Activated CD8-positive, alpha-beta T cell treated with anti-CD3 and anti-CD28 coated beads, Interleukin-2, amount 10 ng/mL, durations not matched to agents 7 days and 5 days (primary cell): ENCODE measurements at regions not wholly inside any gene's neighbourhood (a gene's known extent, or its start where the extent isn't known, plus 50 kb on each side); places are given as distances from the start of the nearest gene placed in this dataset.

Experiments
- ATAC-seq: fragments of 150-1000 bp; cut with Tn5 transposase; one replicate; pipeline ENCODE4 v1.10.0; 2021; ENCODE audit warnings: moderate library complexity
- CTCF ChIA-PET: fragments of 350-600 bp; sonication (Branson Sonifier 250); formaldehyde crosslinking; loops from one replicate; lab custom pipeline; 2021; ENCODE audit warnings: antibody characterized with exemption; lab: Charles Lee
- POLR2A ChIA-PET: fragments of 350-600 bp; sonication (Branson Sonifier 250); formaldehyde crosslinking; loops from one replicate; lab custom pipeline; 2021; ENCODE audit warnings: antibody characterized with exemption; lab: Charles Lee
- DNase-seq: peaks from one replicate; pipeline ENCODE4 v3.0.0-alpha.2; 2020
- H3K27ac Mint-ChIP-seq: one replicate; pipeline ENCODE4 v1.8.0; 2021; ENCODE audit warnings: mild to moderate bottlenecking, mixed read lengths
- H3K27me3 Mint-ChIP-seq: one replicate; pipeline ENCODE4 v1.8.0; 2021; ENCODE audit warnings: low read depth, mixed read lengths
- H3K36me3 Mint-ChIP-seq: one replicate; pipeline ENCODE4 v1.8.0; 2021; ENCODE audit warnings: low read depth, mixed read lengths
- H3K4me1 Mint-ChIP-seq: one replicate; pipeline ENCODE4 v1.8.0; 2021; ENCODE audit warnings: low read depth, mixed read lengths
- H3K4me3 Mint-ChIP-seq: one replicate; pipeline ENCODE4 v1.8.0; 2021; ENCODE audit warnings: mild to moderate bottlenecking, mixed read lengths
- H3K9me3 Mint-ChIP-seq: one replicate; pipeline ENCODE4 v1.8.0; 2022; ENCODE audit warnings: mixed read lengths; ENCODE audit not compliant: insufficient read depth

GRCh38 chr7:21175714-21176113 is 252.2 kb upstream of the SP4 start:
- peaks cover 6% of the 10 kb centered on the region for H3K27me3 Mint-ChIP-seq
- POLR2A ChIA-PET: no interaction called here

GRCh38 chr7:21184942-21185652 is 242.8 kb upstream of the SP4 start:
- Mint-ChIP-seq H3K4me1 (no peaks in the 10 kb centered on the region), H3K27me3 (no peaks in the 10 kb centered on the region), H3K36me3 (no peaks in the 10 kb centered on the region), H3K4me3 (no peak overlapping the region), H3K27ac (no peak overlapping the region), H3K9me3 (no peaks in the 10 kb centered on the region)
- CTCF ChIA-PET: interaction anchor here (1.5 kb wide), 1 partner anchor 12 kb away, joined by 3 read pairs; no protein-coding TSS in a partner anchor
- ATAC-seq: no peak
- no peak for DNase-seq
- POLR2A ChIA-PET: no interaction called here

More at GRCh38 chr7:21175714-21176113, 252.2 kb upstream of the SP4 start:
- Mint-ChIP-seq H3K4me1 (no peaks in the 10 kb centered on the region), H3K36me3 (no peaks in the 10 kb centered on the region), H3K9me3 (no peaks in the 10 kb centered on the region), H3K4me3 (no peak overlapping the region), H3K27ac (no peak overlapping the region)
- no peak for ATAC-seq
- CTCF ChIA-PET: no interaction called here
- DNase-seq: no peak

GRCh38 chr7:21185653-21186265 is 242.1 kb upstream of the SP4 start:
- H3K27ac Mint-ChIP-seq: no peak overlapping the region
- no peaks in the 10 kb centered on the region for H3K9me3 Mint-ChIP-seq
- H3K4me1 Mint-ChIP-seq: no peaks in the 10 kb centered on the region
- no peak for DNase-seq
- no peaks in the 10 kb centered on the region for H3K36me3 Mint-ChIP-seq
- POLR2A ChIA-PET: no interaction called here
- no peaks in the 10 kb centered on the region for H3K27me3 Mint-ChIP-seq
- no peak for ATAC-seq
- H3K4me3 Mint-ChIP-seq: no peak overlapping the region
- CTCF ChIA-PET: interaction anchor here (1.5 kb wide), 1 partner anchor 13 kb away, joined by 3 read pairs; no protein-coding TSS in a partner anchor

- Mint-ChIP-seq H3K27ac (no peak overlapping the region), H3K4me3 (no peak overlapping the region), H3K27me3 (no peaks in the 10 kb centered on the region), H3K36me3 (no peaks in the 10 kb centered on the region), H3K4me1 (peaks cover 5% of the 10 kb centered on the region), H3K9me3 (no peaks in the 10 kb centered on the region)
- CTCF ChIA-PET: no interaction called here
- ATAC-seq (no peak), DNase-seq (no peak)
- POLR2A ChIA-PET: no interaction called here
Measured at GRCh38 chr7:21191321-21192073, 236.4 kb upstream of the SP4 start.

- no peak for ATAC-seq
- CTCF ChIA-PET: interaction anchor here (0.7 kb wide), 1 partner anchor 929 kb away, joined by 3 read pairs; no protein-coding TSS in a partner anchor
- H3K36me3 Mint-ChIP-seq: no peaks in the 10 kb centered on the region
- H3K9me3 Mint-ChIP-seq: no peaks in the 10 kb centered on the region
- H3K27ac Mint-ChIP-seq: no peak overlapping the region
- no peak for DNase-seq
- peaks cover 5% of the 10 kb centered on the region for H3K4me1 Mint-ChIP-seq
- POLR2A ChIA-PET: no interaction called here
- H3K4me3 Mint-ChIP-seq: no peak overlapping the region
- no peaks in the 10 kb centered on the region for H3K27me3 Mint-ChIP-seq
Measured at GRCh38 chr7:21192657-21193056, 235.2 kb upstream of the SP4 start.

- CTCF ChIA-PET: no interaction called here
- H3K36me3 Mint-ChIP-seq: no peaks in the 10 kb centered on the region
- POLR2A ChIA-PET: no interaction called here
Measured at GRCh38 chr7:21193895-21194294, 234.0 kb upstream of the SP4 start.

GRCh38 chr7:21194936-21195335 is 232.9 kb upstream of the SP4 start:
- no peaks in the 10 kb centered on the region for H3K9me3 Mint-ChIP-seq
- ChIA-PET CTCF (no interaction called here), POLR2A (no interaction called here)
- H3K4me1 Mint-ChIP-seq: peaks cover 5% of the 10 kb centered on the region
- no peak overlapping the region for H3K27ac Mint-ChIP-seq
- no peaks in the 10 kb centered on the region for H3K36me3 Mint-ChIP-seq
- ATAC-seq (no peak), DNase-seq (no peak)
- no peak overlapping the region for H3K4me3 Mint-ChIP-seq
- no peaks in the 10 kb centered on the region for H3K27me3 Mint-ChIP-seq

More at GRCh38 chr7:21193895-21194294, 234.0 kb upstream of the SP4 start:
- Mint-ChIP-seq H3K4me1 (peaks cover 5% of the 10 kb centered on the region), H3K27ac (no peak overlapping the region), H3K27me3 (no peaks in the 10 kb centered on the region), H3K4me3 (no peak overlapping the region), H3K9me3 (no peaks in the 10 kb centered on the region)
- ATAC-seq (no peak), DNase-seq (no peak)

GRCh38 chr7:21198921-21199320 is 229.0 kb upstream of the SP4 start:
- ChIA-PET CTCF (no interaction called here), POLR2A (no interaction called here)
- Mint-ChIP-seq H3K27me3 (peaks cover 3% of the 10 kb centered on the region), H3K36me3 (no peaks in the 10 kb centered on the region), H3K9me3 (no peaks in the 10 kb centered on the region), H3K4me3 (no peak overlapping the region), H3K4me1 (peaks cover 5% of the 10 kb centered on the region), H3K27ac (no peak overlapping the region)
- no peak for DNase-seq
- ATAC-seq: no peak

GRCh38 chr7:21200503-21200902 is 227.4 kb upstream of the SP4 start:
- ATAC-seq: no peak
- H3K4me1 Mint-ChIP-seq: peaks cover 5% of the 10 kb centered on the region
- CTCF ChIA-PET: no interaction called here
- POLR2A ChIA-PET: no interaction called here
- no peaks in the 10 kb centered on the region for H3K36me3 Mint-ChIP-seq
- peaks cover 4% of the 10 kb centered on the region for H3K27me3 Mint-ChIP-seq
- H3K4me3 Mint-ChIP-seq: no peak overlapping the region
- DNase-seq: no peak
- H3K27ac Mint-ChIP-seq: no peak overlapping the region
- H3K9me3 Mint-ChIP-seq: no peaks in the 10 kb centered on the region

- no peak for DNase-seq
Measured at GRCh38 chr7:21214657-21215056, 213.2 kb upstream of the SP4 start.

GRCh38 chr7:21215307-21215706 is 212.6 kb upstream of the SP4 start:
- no peak for ATAC-seq
- no peaks in the 10 kb centered on the region for H3K4me1 Mint-ChIP-seq
- POLR2A ChIA-PET: no interaction called here
- no peak overlapping the region for H3K4me3 Mint-ChIP-seq
- peaks cover 8% of the 10 kb centered on the region for H3K27me3 Mint-ChIP-seq
- H3K9me3 Mint-ChIP-seq: no peaks in the 10 kb centered on the region
- CTCF ChIA-PET: no interaction called here
- DNase-seq: no peak
- H3K36me3 Mint-ChIP-seq: no peaks in the 10 kb centered on the region
- H3K27ac Mint-ChIP-seq: no peak overlapping the region

More at GRCh38 chr7:21214657-21215056, 213.2 kb upstream of the SP4 start:
- ATAC-seq: no peak
- Mint-ChIP-seq H3K4me1 (no peaks in the 10 kb centered on the region), H3K27me3 (peaks cover 8% of the 10 kb centered on the region), H3K36me3 (no peaks in the 10 kb centered on the region), H3K4me3 (no peak overlapping the region), H3K27ac (no peak overlapping the region), H3K9me3 (no peaks in the 10 kb centered on the region)
- ChIA-PET POLR2A (no interaction called here), CTCF (no interaction called here)

GRCh38 chr7:21217365-21217764 is 210.5 kb upstream of the SP4 start:
- Mint-ChIP-seq H3K27me3 (peaks cover 4% of the 10 kb centered on the region), H3K9me3 (no peaks in the 10 kb centered on the region), H3K4me3 (no peak overlapping the region), H3K27ac (no peak overlapping the region), H3K4me1 (no peaks in the 10 kb centered on the region), H3K36me3 (no peaks in the 10 kb centered on the region)
- DNase-seq (no peak), ATAC-seq (no peak)
- POLR2A ChIA-PET: no interaction called here
- CTCF ChIA-PET: no interaction called here
